HepG2 (cell line): ENCODE measurements at regions not wholly inside any gene's neighbourhood (a gene's known extent, or its start where the extent isn't known, plus 50 kb on each side); places are given as distances from the start of the nearest gene placed in this dataset.

Experiments
- ATAC-seq: fragments of 200-7000 bp; cut with Tn5 transposase; 3 replicates; pipeline ENCODE4 v1.9.1; 2020; ENCODE audit warnings: mild to moderate bottlenecking, moderate library complexity
- BruUV-seq: library from RNA; stranded (reverse); fragments of 400-500 nt; replicated peaks from 2 replicates; lab custom pipeline; 2021; lab: Mats Ljungman, UMichigan
- CTCF ChIA-PET: fragments of 300-600 bp; formaldehyde crosslinking; extraction: SDS; loops from one replicate; lab custom pipeline; 2021; ENCODE audit warnings: low total read pairs, inconsistent platforms, low intra/inter-chr PET ratio; lab: Yijun Ruan, JAX
- POLR2A ChIA-PET: fragments of 350-600 bp; sonication (Branson Sonifier 250); formaldehyde crosslinking; loops from one replicate; lab custom pipeline; 2020; ENCODE audit warnings: antibody characterized with exemption, inconsistent platforms; lab: Yijun Ruan, JAX
- DNase-seq: peaks from one replicate; pipeline ENCODE4 v3.0.0-alpha.2; 2015; ENCODE audit warnings: low spot score
- FAIRE-seq: peaks from 3 replicates; lab custom pipeline; 2011; peaks lifted over from hg19 to GRCh38; lab: Jason Lieb, UNC
- H2AFZ ChIP-seq: one replicate; pipeline ENCODE4 v1.6.1; 2011; ENCODE audit warnings: low read length, inconsistent platforms
- H3K27ac ChIP-seq: fragments of 300-600 bp; 3 replicates; pipeline ENCODE4 v1.8.0; 2011; ENCODE audit warnings: mixed run types, mild to moderate bottlenecking, mixed read lengths, low read length, inconsistent platforms; ENCODE audit not compliant: insufficient read depth; ENCODE audit errors: extremely low read length
- H3K27me3 ChIP-seq, 2 experiments: fragments of 200-600 bp in 1 of 2; 2 replicates in 1 of 2; 3 replicates in 1 of 2; pipeline versions ENCODE4 v1.6.0 to v1.8.0; 2011; ENCODE audit warnings: low read length in 2 of 2, mild to moderate bottlenecking in 2 of 2, moderate library complexity in 2 of 2, inconsistent platforms in 1 of 2; ENCODE audit not compliant: insufficient read depth in 2 of 2, control insufficient read depth in 1 of 2
- H3K36me3 ChIP-seq, 2 experiments: fragments of 200-600 bp in 1 of 2; replicated peaks in 1 of 2; 2 replicates in 1 of 2; 3 replicates in 1 of 2; pipeline versions ENCODE4 v1.5.1 to v1.8.0; 2011; ENCODE audit warnings: low read length in 2 of 2, inconsistent platforms in 1 of 2; ENCODE audit not compliant: insufficient read depth in 2 of 2, control insufficient read depth in 1 of 2
- H3K4me1 ChIP-seq: 2 replicates; pipeline ENCODE4 v1.5.1; 2012; ENCODE audit warnings: low read length, inconsistent platforms; ENCODE audit not compliant: insufficient read depth
- H3K4me2 ChIP-seq: 2 replicates; pipeline ENCODE4 v1.6.0; 2011; ENCODE audit warnings: low read depth, low read length, inconsistent platforms
- H3K4me3 ChIP-seq, 3 experiments: fragments of 200-600 bp in 1 of 3; sonication (generic), shearing (Covaris generic) in 1 of 3; replicated peaks in 1 of 3; 2 replicates each; pipeline ENCODE4 v1.5.1; 2011 to 2016; ENCODE audit warnings: low read length in 3 of 3, inconsistent platforms in 2 of 3, low read depth in 2 of 3, mild to moderate bottlenecking in 2 of 3, control low read depth in 1 of 3, mixed read lengths in 1 of 3; ENCODE audit not compliant: insufficient read depth in 1 of 3
- H3K79me2 ChIP-seq: one replicate; pipeline ENCODE4 v1.6.1; 2011; ENCODE audit warnings: low read length, inconsistent platforms; ENCODE audit not compliant: insufficient read depth
- H3K9ac ChIP-seq: 2 replicates; pipeline ENCODE4 v1.6.0; 2011; ENCODE audit warnings: mild to moderate bottlenecking, low read depth, low read length, inconsistent platforms; ENCODE audit not compliant: insufficient read depth
- H3K9me3 ChIP-seq: 2 replicates; pipeline ENCODE4 v1.5.1; 2012; ENCODE audit warnings: mild to moderate bottlenecking, low read length
- H4K20me1 ChIP-seq: 2 replicates; pipeline ENCODE4 v1.6.0; 2011; ENCODE audit warnings: inconsistent platforms, mild to moderate bottlenecking, low read length, moderate library complexity; ENCODE audit not compliant: insufficient read depth
- HNF4G ChIP-seq, 2 experiments: sonication (generic) in 1 of 2; formaldehyde crosslinking in 1 of 2; IDR thresholded peaks; 2 replicates each; pipeline versions ENCODE4 v1.4.0 to v1.6.1; 2011 to 2020; ENCODE audit warnings: borderline replicate concordance in 2 of 2, low read depth in 2 of 2, mild to moderate bottlenecking in 2 of 2, low read length in 1 of 2, missing genetic modification reagents in 1 of 2, moderate library complexity in 1 of 2
- POLR2A ChIP-seq, 2 experiments: IDR thresholded peaks; 2 replicates each; pipeline ENCODE4 v1.6.1; 2011; ENCODE audit warnings: low read depth in 2 of 2, low read length in 2 of 2, mild to moderate bottlenecking in 1 of 2, moderate library complexity in 1 of 2; ENCODE audit not compliant: insufficient read depth in 1 of 2
- ZNF317 ChIP-seq: sonication (generic); formaldehyde crosslinking; IDR thresholded peaks from 2 replicates; pipeline ENCODE4 v1.5.0; 2020; ENCODE audit warnings: mild to moderate bottlenecking, missing genetic modification reagents
- ZNF850 ChIP-seq: sonication (generic); formaldehyde crosslinking; conservative IDR thresholded peaks from 2 replicates; pipeline ENCODE4 v1.9.0; 2021; ENCODE audit warnings: mild to moderate bottlenecking, missing genetic modification reagents
- WGBS: methylation state at CpG from one replicate; pipeline ENCODE4 v1.1.6; 2017; ENCODE audit warnings: low lambda C conversion rate; 5-methylcytosine and 5-hydroxymethylcytosine counted together
- in situ Hi-C: cut with HindIII; loops from 2 replicates; pipeline ENCODE4 v1.10.0; 2017; ENCODE audit warnings: low pct_unique_long_range_greater_than_20kb; ENCODE audit not compliant: extremely low pct_ligation_motif_present
- intact Hi-C: fragments of 100-400 bp; cut with micrococcal nuclease; formaldehyde crosslinking; loops from one replicate; pipeline ENCODE4 v1.10.0; 2022; ENCODE audit not compliant: unreplicated experiment
- TF ChIP-seq, protein P1 (sequence below): sonication (generic); formaldehyde crosslinking; IDR thresholded peaks from 2 replicates; pipeline ENCODE4 v1.4.0; 2020; ENCODE audit warnings: missing genetic modification reagents
- TF ChIP-seq, protein P2 (sequence below): sonication (generic); formaldehyde crosslinking; IDR thresholded peaks from one replicate; pipeline ENCODE4 v1.5.1; 2020; ENCODE audit warnings: mild to moderate bottlenecking, missing genetic modification reagents; ENCODE audit errors: not compliant biosample characterization
- TF ChIP-seq, protein P3 (sequence below): IDR thresholded peaks from 2 replicates; pipeline ENCODE4 v1.6.1; 2016; ENCODE audit warnings: control low read depth
- TF ChIP-seq, protein P4 (sequence below): sonication (generic); formaldehyde crosslinking; conservative IDR thresholded peaks from 2 replicates; pipeline ENCODE4 v1.4.0; 2020; ENCODE audit warnings: missing genetic modification reagents

DNA sequence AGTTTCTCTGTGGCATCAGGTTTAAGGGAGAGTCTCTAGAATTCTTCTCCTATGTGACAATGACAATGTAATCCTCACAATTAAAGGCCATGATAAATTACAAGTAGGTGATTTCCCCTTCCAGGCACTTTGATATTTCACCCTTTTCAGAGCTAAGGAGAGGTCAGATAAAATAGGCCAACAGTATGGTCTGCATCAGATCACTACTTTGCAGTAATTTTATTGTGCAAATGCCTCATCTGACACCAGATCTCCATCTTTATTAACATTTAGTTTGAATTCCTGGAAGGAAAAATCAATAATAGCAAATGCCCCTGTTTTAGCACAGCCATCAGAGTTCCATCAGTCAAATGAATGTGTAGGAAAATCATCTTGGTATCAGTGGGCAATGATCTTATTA is 72.8 kb upstream of the RAB27B start (continued):
- TF ChIP-seq, protein P1, sequence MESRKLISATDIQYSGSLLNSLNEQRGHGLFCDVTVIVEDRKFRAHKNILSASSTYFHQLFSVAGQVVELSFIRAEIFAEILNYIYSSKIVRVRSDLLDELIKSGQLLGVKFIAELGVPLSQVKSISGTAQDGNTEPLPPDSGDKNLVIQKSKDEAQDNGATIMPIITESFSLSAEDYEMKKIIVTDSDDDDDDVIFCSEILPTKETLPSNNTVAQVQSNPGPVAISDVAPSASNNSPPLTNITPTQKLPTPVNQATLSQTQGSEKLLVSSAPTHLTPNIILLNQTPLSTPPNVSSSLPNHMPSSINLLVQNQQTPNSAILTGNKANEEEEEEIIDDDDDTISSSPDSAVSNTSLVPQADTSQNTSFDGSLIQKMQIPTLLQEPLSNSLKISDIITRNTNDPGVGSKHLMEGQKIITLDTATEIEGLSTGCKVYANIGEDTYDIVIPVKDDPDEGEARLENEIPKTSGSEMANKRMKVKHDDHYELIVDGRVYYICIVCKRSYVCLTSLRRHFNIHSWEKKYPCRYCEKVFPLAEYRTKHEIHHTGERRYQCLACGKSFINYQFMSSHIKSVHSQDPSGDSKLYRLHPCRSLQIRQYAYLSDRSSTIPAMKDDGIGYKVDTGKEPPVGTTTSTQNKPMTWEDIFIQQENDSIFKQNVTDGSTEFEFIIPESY: no peak
- TF ChIP-seq, protein P2, sequence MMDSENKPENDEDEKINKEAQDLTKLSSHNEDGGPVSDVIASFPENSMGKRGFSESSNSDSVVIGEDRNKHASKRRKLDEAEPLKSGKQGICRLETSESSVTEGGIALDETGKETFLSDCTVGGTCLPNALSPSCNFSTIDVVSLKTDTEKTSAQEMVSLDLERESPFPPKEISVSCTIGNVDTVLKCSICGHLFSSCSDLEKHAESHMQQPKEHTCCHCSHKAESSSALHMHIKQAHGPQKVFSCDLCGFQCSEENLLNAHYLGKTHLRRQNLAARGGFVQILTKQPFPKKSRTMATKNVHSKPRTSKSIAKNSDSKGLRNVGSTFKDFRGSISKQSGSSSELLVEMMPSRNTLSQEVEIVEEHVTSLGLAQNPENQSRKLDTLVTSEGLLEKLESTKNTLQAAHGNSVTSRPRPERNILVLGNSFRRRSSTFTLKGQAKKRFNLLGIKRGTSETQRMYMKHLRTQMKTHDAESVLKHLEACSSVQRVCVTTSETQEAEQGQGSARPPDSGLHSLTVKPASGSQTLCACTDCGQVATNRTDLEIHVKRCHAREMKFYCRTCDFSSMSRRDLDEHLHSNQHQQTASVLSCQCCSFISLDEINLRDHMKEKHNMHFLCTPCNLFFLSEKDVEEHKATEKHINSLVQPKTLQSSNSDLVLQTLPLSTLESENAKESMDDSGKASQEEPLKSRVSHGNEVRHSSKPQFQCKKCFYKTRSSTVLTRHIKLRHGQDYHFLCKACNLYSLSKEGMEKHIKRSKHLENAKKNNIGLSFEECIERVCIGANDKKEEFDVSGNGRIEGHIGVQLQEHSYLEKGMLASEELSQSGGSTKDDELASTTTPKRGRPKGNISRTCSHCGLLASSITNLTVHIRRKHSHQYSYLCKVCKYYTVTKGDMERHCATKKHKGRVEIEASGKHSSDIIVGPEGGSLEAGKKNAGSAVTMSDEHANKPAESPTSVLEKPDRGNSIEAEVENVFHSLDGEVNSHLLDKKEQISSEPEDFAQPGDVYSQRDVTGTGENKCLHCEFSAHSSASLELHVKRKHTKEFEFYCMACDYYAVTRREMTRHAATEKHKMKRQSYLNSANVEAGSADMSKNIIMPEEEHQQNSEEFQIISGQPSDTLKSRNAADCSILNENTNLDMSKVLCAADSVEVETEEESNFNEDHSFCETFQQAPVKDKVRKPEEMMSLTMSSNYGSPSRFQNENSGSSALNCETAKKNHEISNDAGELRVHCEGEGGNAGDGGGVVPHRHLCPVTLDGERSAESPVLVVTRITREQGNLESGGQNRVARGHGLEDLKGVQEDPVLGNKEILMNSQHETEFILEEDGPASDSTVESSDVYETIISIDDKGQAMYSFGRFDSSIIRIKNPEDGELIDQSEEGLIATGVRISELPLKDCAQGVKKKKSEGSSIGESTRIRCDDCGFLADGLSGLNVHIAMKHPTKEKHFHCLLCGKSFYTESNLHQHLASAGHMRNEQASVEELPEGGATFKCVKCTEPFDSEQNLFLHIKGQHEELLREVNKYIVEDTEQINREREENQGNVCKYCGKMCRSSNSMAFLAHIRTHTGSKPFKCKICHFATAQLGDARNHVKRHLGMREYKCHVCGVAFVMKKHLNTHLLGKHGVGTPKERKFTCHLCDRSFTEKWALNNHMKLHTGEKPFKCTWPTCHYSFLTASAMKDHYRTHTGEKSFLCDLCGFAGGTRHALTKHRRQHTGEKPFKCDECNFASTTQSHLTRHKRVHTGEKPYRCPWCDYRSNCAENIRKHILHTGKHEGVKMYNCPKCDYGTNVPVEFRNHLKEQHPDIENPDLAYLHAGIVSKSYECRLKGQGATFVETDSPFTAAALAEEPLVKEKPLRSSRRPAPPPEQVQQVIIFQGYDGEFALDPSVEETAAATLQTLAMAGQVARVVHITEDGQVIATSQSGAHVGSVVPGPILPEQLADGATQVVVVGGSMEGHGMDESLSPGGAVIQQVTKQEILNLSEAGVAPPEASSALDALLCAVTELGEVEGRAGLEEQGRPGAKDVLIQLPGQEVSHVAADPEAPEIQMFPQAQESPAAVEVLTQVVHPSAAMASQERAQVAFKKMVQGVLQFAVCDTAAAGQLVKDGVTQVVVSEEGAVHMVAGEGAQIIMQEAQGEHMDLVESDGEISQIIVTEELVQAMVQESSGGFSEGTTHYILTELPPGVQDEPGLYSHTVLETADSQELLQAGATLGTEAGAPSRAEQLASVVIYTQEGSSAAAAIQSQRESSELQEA: no peak

DNA sequence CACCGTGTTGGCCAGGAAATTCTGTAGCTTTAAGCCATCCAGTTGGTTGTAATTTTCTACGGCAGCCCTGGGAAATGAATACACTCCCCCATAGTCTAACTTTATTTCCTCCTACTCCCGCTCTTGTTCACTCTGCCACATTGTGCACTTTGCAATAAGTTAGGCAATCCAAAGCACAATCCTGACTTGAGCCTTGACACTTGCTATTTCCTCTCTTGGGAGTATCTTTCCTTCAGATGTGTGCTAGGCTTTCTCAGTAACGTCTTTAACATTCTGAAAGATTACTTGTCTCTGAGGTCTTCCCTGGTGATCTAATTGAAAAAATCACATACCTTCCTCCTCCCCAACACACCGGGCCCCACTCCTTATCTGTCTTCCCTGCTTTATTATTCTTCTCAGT is 65.9 kb upstream of the RAB27B start:
- Histone ChIP-seq H3K27ac (no peak overlapping the region), H3K79me2 (no peaks in the 10 kb centered on the region), H3K9ac (no peak overlapping the region), H3K36me3 (no peaks in the 10 kb centered on the region), H3K4me2 (no peak overlapping the region), H3K4me3 (no peak overlapping the region), H3K27me3 (no peaks in the 10 kb centered on the region), H3K9me3 (no peaks in the 10 kb centered on the region), H3K4me1 (peaks cover 16% of the 10 kb centered on the region), H4K20me1 (no peaks in the 10 kb centered on the region), H2AFZ (no peak overlapping the region)
- ATAC-seq: no peak
- ChIA-PET CTCF (no interaction called here), POLR2A (no interaction called here)
- WGBS: 36% methylated on average over 5 of the region's 5 CpGs
- intact Hi-C loops: loop anchor here (10.0 kb wide), 1 partner anchor 182 kb away; no protein-coding TSS in a partner anchor
- in situ Hi-C loops: no loop called here
- no peak for FAIRE-seq
- BruUV-seq: no TSS peak
- DNase-seq: no peak
- no peak for TF ChIP-seq HNF4G (IDR thresholded peaks at IDR 0.05; ENCODE audit: borderline replicate concordance, low read depth, low read length)
- no peak for TF ChIP-seq HNF4G (CRISPR knock-in tag; IDR thresholded peaks at IDR 0.05; ENCODE audit: borderline replicate concordance, low read depth)
- TF ChIP-seq, protein P3, sequence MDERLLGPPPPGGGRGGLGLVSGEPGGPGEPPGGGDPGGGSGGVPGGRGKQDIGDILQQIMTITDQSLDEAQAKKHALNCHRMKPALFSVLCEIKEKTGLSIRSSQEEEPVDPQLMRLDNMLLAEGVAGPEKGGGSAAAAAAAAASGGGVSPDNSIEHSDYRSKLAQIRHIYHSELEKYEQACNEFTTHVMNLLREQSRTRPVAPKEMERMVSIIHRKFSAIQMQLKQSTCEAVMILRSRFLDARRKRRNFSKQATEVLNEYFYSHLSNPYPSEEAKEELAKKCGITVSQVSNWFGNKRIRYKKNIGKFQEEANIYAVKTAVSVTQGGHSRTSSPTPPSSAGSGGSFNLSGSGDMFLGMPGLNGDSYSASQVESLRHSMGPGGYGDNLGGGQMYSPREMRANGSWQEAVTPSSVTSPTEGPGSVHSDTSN (CRISPR knock-in tag): no peak
- no peak for TF ChIP-seq ZNF850
- TF ChIP-seq ZNF317 (CRISPR knock-in tag): no peak
- TF ChIP-seq POLR2A (IDR thresholded peaks at IDR 0.05; ENCODE audit: insufficient read depth in 1 of 2, low read depth in 2 of 2, low read length in 2 of 2): no peak
- TF ChIP-seq, protein P4, sequence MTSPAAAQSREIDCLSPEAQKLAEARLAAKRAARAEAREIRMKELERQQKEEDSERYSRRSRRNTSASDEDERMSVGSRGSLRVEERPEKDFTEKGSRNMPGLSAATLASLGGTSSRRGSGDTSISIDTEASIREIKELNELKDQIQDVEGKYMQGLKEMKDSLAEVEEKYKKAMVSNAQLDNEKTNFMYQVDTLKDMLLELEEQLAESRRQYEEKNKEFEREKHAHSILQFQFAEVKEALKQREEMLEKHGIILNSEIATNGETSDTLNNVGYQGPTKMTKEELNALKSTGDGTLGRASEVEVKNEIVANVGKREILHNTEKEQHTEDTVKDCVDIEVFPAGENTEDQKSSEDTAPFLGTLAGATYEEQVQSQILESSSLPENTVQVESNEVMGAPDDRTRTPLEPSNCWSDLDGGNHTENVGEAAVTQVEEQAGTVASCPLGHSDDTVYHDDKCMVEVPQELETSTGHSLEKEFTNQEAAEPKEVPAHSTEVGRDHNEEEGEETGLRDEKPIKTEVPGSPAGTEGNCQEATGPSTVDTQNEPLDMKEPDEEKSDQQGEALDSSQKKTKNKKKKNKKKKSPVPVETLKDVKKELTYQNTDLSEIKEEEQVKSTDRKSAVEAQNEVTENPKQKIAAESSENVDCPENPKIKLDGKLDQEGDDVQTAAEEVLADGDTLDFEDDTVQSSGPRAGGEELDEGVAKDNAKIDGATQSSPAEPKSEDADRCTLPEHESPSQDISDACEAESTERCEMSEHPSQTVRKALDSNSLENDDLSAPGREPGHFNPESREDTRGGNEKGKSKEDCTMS (CRISPR knock-in tag): no peak
